Epithelial cell of proximal tubule (primary cell): ENCODE measurements at regions not wholly inside any gene's neighbourhood (a gene's known extent, or its start where the extent isn't known, plus 50 kb on each side); places are given as distances from the start of the nearest gene placed in this dataset.

Experiments
- DNase-seq: peaks from one replicate; pipeline ENCODE4 v3.0.0-alpha.2; 2011; ENCODE audit warnings: low read depth
- H3K4me3 ChIP-seq: 2 replicates; pipeline ENCODE4 v1.5.1; 2011; ENCODE audit warnings: low read depth, mild to moderate bottlenecking, low read length
- CTCF ChIP-seq: conservative IDR thresholded peaks from 2 replicates; pipeline ENCODE4 v1.5.1; 2012; ENCODE audit warnings: low read depth, mild to moderate bottlenecking, low read length

DNA sequence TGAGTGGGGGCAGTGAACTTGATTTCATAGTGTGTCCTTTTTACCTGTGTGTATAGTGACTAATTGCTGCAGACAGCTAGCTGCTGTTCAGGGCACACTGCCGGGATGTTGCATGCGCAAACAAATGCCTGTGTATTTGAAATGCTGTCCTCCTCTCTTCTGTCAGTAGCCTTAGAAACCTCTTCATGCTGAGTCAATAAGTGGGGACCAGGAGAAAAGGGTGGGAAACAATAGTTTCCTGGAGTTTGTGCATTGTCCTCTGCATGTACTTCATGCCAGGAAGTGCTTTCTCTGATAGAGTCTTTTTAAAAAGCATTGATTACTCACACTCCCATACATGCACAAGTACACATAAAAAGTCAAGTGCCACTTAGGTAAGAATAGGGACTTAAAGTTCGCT, 1183.7 kb upstream of the CELF2 start:
- DNase-seq = no peak
- TF ChIP-seq CTCF = no peak
- no peak overlapping the region for H3K4me3 ChIP-seq

DNA sequence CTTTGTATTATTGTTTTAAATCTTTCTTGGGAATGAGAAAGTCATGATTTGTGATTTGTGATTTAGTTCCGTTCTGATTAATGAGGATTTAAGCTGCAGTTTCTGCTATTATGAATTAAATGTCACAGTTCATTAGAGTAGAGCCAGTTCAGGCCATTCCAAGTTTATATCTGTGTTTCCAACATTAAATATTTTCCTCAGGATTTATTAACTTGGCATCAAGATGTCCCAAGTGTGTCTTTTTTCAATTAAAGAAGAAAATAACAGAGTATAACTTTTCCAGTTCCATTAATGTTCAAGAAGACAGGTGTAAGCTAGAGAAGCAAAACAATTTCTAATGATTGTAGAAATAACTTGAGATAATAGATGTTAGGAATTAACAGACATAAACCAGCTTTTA, 1183.2 kb upstream of the CELF2 start:
- no peak overlapping the region for H3K4me3 ChIP-seq
- DNase-seq = no peak
- no peak for TF ChIP-seq CTCF

DNA sequence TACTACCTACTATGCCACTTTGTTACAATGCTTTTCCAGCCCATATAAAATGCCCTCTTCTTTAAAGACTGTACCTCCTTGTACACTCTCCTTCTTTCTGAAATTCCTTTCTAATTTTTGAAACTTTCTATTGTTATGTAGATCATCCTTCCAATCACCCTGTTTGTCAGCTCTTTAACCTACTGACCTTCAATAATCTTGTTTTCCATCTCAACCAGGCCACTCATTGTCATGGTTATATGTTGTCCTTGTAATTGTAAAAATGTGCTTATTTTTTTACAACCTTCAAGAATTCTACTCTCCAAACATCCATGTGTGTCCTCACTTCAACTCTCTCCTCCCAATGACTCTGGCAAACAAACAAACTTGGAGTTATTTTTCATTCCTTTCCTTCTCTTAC, 1172.6 kb upstream of the CELF2 start:
- TF ChIP-seq CTCF = no peak
- no peak overlapping the region for H3K4me3 ChIP-seq
- no peak for DNase-seq

DNA sequence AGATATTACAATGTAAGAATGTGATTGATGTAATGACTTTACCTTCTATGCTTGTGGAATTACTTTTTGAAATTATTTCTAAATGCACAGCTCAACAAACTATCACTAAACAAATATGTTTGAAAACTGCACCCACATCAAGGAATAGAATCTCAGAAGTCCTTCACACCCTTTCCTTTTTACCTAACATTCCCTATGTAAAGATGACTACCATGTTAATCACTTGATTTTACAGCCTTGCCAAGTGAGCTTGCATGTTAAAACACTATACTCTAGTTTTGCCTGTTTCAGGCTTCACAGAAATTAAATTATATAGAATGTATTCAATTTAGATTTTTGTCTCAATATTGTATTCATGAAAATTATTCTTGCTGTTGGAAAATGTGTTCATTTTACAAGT, 1169.4 kb upstream of the CELF2 start:
- H3K4me3 ChIP-seq = no peak overlapping the region
- no peak for DNase-seq
- no peak for TF ChIP-seq CTCF

- no peak overlapping the region for H3K4me3 ChIP-seq
- no peak for TF ChIP-seq CTCF
- no peak for DNase-seq
These were observed 1168.7 kb upstream of the CELF2 start for GRCh38 chr10:9848981-9849380.

DNA sequence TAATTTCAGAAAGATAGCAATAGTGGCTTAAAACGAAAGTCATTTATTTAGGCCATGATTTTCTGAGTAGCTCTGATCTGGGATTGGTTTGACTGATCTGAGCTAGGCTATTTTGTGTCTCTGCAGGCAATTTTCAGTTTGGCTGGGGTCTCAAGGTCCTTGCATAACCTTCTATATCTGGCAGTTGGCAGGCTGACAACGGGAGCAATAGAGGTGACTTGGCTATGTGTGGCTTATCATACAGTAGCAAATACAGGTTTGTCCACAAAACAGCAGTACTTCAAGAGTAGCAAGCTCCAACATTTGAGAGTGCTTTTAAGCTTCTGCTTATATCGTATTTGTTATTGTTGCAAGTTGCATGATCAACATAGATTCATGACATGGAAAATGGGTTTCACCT, 1167.3 kb upstream of the CELF2 start:
- TF ChIP-seq CTCF = no peak
- no peak overlapping the region for H3K4me3 ChIP-seq
- no peak for DNase-seq

DNA sequence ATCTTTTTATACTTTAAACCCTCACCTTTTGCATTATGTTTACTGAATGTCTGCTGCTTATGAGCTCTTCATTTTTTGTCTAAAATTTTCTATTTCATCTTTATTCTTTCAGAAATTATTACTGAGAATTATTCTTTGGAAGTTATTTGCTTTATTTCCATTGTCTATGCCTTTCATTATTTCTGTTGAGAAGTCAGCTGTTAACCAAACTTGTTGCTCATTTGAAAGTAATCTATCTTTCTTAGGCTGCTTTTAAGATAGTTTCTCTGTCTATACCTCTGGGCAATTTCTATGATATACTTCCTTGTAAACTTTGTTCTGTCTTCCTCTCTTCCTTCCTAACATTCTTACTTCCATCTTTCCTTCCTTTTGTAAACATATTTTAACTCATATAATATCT, 1165.9 kb upstream of the CELF2 start:
- no peak for TF ChIP-seq CTCF
- DNase-seq = no peak
- H3K4me3 ChIP-seq = no peak overlapping the region
